ENCODE measurements at regions not wholly inside any gene's neighbourhood (a gene's known extent, or its start where the extent isn't known, plus 50 kb on each side); places are given as distances from the start of the nearest gene placed in this dataset.

DNA sequence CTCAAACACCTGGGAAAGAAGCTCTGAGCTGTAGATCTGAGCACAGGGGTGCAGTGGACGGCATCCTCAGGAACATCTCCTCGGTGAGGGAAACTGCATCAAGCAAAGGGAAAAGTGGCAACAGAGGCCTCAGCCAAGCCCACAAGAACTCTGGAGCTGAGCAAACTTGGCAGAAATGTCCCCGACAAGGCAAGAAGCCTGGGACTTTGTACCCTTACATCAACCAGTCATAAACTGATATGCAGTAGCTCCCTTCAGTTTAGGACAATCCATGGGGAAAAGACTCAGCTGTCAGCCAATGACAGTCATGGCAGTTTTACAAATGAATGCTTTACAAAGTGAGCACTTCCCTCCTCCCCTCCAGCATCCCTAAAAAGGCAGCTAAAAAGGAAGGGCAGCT, 210.0 kb upstream of the DYNLRB2 start:
- H2BK15ac ChIP-seq (ENCODE audit: low read depth, low read length), result no peak overlapping the region
- peaks cover 10% of the 10 kb centered on the region for H3K27me3 Mint-ChIP-seq (ENCODE audit: low read depth)
- no peak overlapping the region for H4K91ac ChIP-seq (ENCODE audit: insufficient read length, low read depth, low read length)
- WGBS (ENCODE audit: extremely low coverage, insufficient read length, low lambda C conversion rate), result no CpG with 5 or more reads among the region's 3 CpGs
- no peak overlapping the region for H3K23ac ChIP-seq (ENCODE audit: insufficient read length, low read depth, low read length)
- no peaks in the 10 kb centered on the region for H3K36me3 Mint-ChIP-seq (ENCODE audit: insufficient read depth in 1 of 3, low read depth in 3 of 3)
- H3K27ac ChIP-seq (ENCODE audit: insufficient read length, low read depth, low read length), result no peak overlapping the region
- H2AFZ ChIP-seq (ENCODE audit: low read length), result no peak overlapping the region
- H2BK120ac ChIP-seq (ENCODE audit: low read depth, low read length, poor library complexity, severe bottlenecking), result no peak overlapping the region
- no peaks in the 10 kb centered on the region for H3K4me1 ChIP-seq (ENCODE audit: insufficient read depth, low read length)
- no peaks in the 10 kb centered on the region for H3K27me3 ChIP-seq (ENCODE audit: insufficient read depth, low read length)
- H4K8ac ChIP-seq (replicated peaks; ENCODE audit: insufficient read length, low read depth, low read length), result no peak overlapping the region
- no peaks in the 10 kb centered on the region for H3K9me3 ChIP-seq (ENCODE audit: control insufficient read depth, low read depth, low read length)
- no peak overlapping the region for H3K4me2 ChIP-seq (ENCODE audit: insufficient read depth, insufficient read length, low read length)
- H3T11ph ChIP-seq (ENCODE audit: low read length), result no peak overlapping the region
- no peaks in the 10 kb centered on the region for H3K9me3 Mint-ChIP-seq
- H3K27ac Mint-ChIP-seq, result no peak overlapping the region
- TF ChIP-seq, protein P1, sequence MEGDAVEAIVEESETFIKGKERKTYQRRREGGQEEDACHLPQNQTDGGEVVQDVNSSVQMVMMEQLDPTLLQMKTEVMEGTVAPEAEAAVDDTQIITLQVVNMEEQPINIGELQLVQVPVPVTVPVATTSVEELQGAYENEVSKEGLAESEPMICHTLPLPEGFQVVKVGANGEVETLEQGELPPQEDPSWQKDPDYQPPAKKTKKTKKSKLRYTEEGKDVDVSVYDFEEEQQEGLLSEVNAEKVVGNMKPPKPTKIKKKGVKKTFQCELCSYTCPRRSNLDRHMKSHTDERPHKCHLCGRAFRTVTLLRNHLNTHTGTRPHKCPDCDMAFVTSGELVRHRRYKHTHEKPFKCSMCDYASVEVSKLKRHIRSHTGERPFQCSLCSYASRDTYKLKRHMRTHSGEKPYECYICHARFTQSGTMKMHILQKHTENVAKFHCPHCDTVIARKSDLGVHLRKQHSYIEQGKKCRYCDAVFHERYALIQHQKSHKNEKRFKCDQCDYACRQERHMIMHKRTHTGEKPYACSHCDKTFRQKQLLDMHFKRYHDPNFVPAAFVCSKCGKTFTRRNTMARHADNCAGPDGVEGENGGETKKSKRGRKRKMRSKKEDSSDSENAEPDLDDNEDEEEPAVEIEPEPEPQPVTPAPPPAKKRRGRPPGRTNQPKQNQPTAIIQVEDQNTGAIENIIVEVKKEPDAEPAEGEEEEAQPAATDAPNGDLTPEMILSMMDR (conservative IDR thresholded peaks at IDR 0.05), result no peak
- no peaks in the 10 kb centered on the region for H3K23me2 ChIP-seq (ENCODE audit: insufficient read length, low read depth, low read length, poor library complexity, severe bottlenecking)
- H3K56ac ChIP-seq (ENCODE audit: insufficient read length, low read depth, low read length), result no peak overlapping the region
- no peak overlapping the region for H2BK20ac ChIP-seq (ENCODE audit: low read depth, low read length, poor library complexity, severe bottlenecking)
- no peak for DNase-seq
- no peak overlapping the region for H3K18ac ChIP-seq (ENCODE audit: insufficient read length, low read depth, low read length)
- no peak overlapping the region for H2BK5ac ChIP-seq (ENCODE audit: insufficient read length, low read length)
- H2AK5ac ChIP-seq (ENCODE audit: insufficient read length, low read length), result no peak overlapping the region
- no peak overlapping the region for H4K5ac ChIP-seq (ENCODE audit: insufficient read length, low read depth, low read length)
- H3K4ac ChIP-seq (ENCODE audit: low read depth, low read length), result no peak overlapping the region
- no peak overlapping the region for H3K14ac ChIP-seq (ENCODE audit: insufficient read depth, low read length)
- H3K79me2 ChIP-seq (ENCODE audit: insufficient read depth, low read length), result no peaks in the 10 kb centered on the region
- H3K79me1 ChIP-seq (ENCODE audit: insufficient read depth, low read depth, low read length, poor library complexity, severe bottlenecking), result no peaks in the 10 kb centered on the region
- no peak overlapping the region for H3K9ac ChIP-seq (ENCODE audit: extremely low read depth, insufficient read length, low read length)
- no peaks in the 10 kb centered on the region for H4K20me1 ChIP-seq (ENCODE audit: control insufficient read depth, insufficient read depth, insufficient read length)
- no peak overlapping the region for H3K4me3 Mint-ChIP-seq
- no peak overlapping the region for H2BK12ac ChIP-seq (ENCODE audit: insufficient read length, low read depth, low read length)
- H3K4me1 Mint-ChIP-seq, result no peaks in the 10 kb centered on the region; a peak in 1 of 4 replicates

Measured in H9 (cell line).